Choroid plexus epithelial cell (primary cell): ENCODE measurements at regions not wholly inside any gene's neighbourhood (a gene's known extent, or its start where the extent isn't known, plus 50 kb on each side); places are given as distances from the start of the nearest gene placed in this dataset.
A peak's percentile ranks its signal among the peaks of the same experiment; 100 is the strongest.

ENCODE experiments used
- DNase-seq: peaks from one replicate; pipeline ENCODE4 v3.0.0-alpha.2; 2010; ENCODE audit warnings: low read depth
- H3K4me3 ChIP-seq: 2 replicates; pipeline ENCODE4 v1.5.1; 2011; ENCODE audit warnings: low read depth, mild to moderate bottlenecking, control low read depth, low read length, moderate library complexity
- TF ChIP-seq, protein P1 (sequence below): conservative IDR thresholded peaks from 2 replicates; pipeline ENCODE4 v1.5.1; 2011; ENCODE audit warnings: low read depth, mild to moderate bottlenecking, control low read depth, inconsistent platforms, low read length, moderate library complexity

DNA sequence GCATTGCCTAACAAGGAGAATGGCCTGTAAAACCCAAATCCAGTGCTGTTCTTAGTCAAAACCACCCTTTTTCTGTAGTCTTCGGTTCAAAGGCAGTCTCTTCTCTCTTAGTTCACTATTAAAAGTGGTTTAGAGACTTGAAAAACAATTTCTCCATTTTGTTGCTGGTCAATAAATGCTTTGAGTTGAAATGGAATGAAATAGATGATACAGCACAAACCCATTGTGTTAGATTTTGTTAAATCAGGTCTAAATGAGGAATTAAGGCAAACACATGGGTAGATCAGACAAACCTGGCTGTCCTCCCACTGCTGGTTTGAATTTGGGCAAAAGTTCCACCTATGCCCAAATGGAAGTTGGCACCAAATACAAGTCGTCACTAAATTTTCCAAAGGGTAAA, 150.1 kb upstream of the SERTAD2 start:
- DNase-seq: no peak
- TF ChIP-seq, protein P1, sequence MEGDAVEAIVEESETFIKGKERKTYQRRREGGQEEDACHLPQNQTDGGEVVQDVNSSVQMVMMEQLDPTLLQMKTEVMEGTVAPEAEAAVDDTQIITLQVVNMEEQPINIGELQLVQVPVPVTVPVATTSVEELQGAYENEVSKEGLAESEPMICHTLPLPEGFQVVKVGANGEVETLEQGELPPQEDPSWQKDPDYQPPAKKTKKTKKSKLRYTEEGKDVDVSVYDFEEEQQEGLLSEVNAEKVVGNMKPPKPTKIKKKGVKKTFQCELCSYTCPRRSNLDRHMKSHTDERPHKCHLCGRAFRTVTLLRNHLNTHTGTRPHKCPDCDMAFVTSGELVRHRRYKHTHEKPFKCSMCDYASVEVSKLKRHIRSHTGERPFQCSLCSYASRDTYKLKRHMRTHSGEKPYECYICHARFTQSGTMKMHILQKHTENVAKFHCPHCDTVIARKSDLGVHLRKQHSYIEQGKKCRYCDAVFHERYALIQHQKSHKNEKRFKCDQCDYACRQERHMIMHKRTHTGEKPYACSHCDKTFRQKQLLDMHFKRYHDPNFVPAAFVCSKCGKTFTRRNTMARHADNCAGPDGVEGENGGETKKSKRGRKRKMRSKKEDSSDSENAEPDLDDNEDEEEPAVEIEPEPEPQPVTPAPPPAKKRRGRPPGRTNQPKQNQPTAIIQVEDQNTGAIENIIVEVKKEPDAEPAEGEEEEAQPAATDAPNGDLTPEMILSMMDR: no peak
- no peak overlapping the region for H3K4me3 ChIP-seq

DNA sequence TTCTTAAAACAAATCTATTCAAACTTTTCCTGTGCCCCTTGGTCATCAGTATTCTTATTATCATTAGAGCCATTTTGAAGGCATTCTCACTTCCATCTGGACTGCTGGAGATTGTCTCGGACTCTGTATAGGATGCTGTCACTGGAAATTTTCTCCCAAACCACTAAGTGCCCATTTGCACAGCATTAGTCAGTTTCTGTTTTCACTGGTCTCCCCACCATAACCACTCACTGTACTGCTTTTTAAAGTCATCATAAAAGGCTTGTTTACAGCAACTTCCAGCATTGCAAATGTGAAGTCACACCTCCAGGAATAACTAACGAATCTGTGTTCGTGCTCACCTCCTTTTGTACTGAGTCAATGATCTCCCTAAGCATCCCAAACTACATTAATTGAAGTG, 150.9 kb upstream of the SERTAD2 start:
- no peak overlapping the region for H3K4me3 ChIP-seq
- DNase-seq: no peak
- TF ChIP-seq, protein P1: no peak

GRCh38 chr2:64807417-64807816, 153.7 kb upstream of the SERTAD2 start:
- TF ChIP-seq, protein P1: peak; percentile 12
- DNase-seq: peak; percentile 91
- H3K4me3 ChIP-seq: no peak overlapping the region

- TF ChIP-seq, protein P1: no peak
- no peak for DNase-seq
Observed at GRCh38 chr2:64808092-64808491, 154.4 kb upstream of the SERTAD2 start.

GRCh38 chr2:64808754-64809153, 155.0 kb upstream of the SERTAD2 start:
- DNase-seq: no peak
- H3K4me3 ChIP-seq: no peak overlapping the region
- TF ChIP-seq, protein P1: no peak

More at GRCh38 chr2:64808092-64808491, 154.4 kb upstream of the SERTAD2 start:
- H3K4me3 ChIP-seq: no peak overlapping the region

GRCh38 chr2:64809216-64809615, 155.5 kb upstream of the SERTAD2 start:
- no peak for DNase-seq
- H3K4me3 ChIP-seq: no peak overlapping the region

DNA sequence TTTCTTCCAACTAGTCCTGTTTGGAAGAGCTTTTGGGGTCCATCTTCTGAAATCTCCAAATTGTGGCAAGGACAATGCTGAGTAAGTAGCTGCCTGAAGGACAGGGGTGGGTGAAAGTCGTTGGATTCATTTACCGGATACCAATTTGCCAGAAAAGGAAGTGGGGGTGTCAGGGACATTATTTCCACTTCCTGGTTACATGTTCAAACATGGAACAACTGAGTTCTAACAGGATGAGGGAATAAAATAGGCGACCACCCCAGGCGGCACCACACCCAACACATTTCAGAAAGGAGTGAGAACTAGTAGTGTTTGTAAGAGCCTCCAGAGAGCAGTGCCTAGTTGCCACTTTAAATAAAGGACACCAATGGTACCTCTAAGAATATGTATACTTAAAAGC, 158.6 kb upstream of the SERTAD2 start:
- no peak for DNase-seq

More at GRCh38 chr2:64809216-64809615, 155.5 kb upstream of the SERTAD2 start:
- TF ChIP-seq, protein P1: no peak

More for the DNA sequence above, 158.6 kb upstream of the SERTAD2 start:
- TF ChIP-seq, protein P1: no peak
- H3K4me3 ChIP-seq: no peak overlapping the region
